ENCODE measurements at regions not wholly inside any gene's neighbourhood (a gene's known extent, or its start where the extent isn't known, plus 50 kb on each side); places are given as distances from the start of the nearest gene placed in this dataset.
"Not testable (repeated sequence)": the region's sequence is repeated elsewhere in the genome, so short reads cannot be mapped to it uniquely, and the experiment has no call there.

- not testable (repeated sequence) for H3K27ac ChIP-seq (ENCODE audit: insufficient read depth, low read length, poor library complexity, severe bottlenecking); DNase-seq; H3K4me1 ChIP-seq (ENCODE audit: control insufficient read depth, insufficient read depth, low read length, poor library complexity, severe bottlenecking); H3K36me3 ChIP-seq (ENCODE audit: control insufficient read depth, insufficient read depth, low read length); H3K4me3 ChIP-seq (ENCODE audit: insufficient read depth, low read depth, low read length, poor library complexity, severe bottlenecking); H3K9me3 ChIP-seq (ENCODE audit: control insufficient read depth, low read length); H3K27me3 ChIP-seq (replicated peaks; ENCODE audit: control insufficient read depth, insufficient read depth, low read length, poor library complexity, severe bottlenecking)
Observed at GRCh38 chr9:105010089-105010488, 82.1 kb upstream of the ABCA1 start.

DNA sequence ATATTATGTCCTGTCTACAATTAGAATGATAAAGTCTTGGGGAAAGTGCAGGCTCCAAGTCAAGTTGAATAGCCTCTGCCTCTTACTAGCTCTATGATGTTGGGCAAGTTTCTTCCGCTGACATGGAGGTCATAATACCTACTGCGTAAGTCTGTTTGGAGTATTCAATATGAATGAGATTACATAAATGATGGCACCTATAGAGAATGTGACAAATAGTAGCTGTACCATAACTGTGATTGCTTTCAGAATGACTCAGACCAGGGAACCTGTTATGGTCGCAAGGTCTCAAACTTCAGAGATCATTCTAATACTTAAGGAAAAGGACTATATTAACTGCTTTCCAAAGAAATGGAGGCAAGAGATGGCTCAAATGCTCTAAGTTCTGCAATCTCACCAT, 94.0 kb upstream of the ABCA1 start:
- Histone ChIP-seq H3K4me3 (ENCODE audit: insufficient read depth, low read depth, low read length, poor library complexity, severe bottlenecking) (no peak overlapping the region), H3K36me3 (ENCODE audit: control insufficient read depth, insufficient read depth, low read length) (no peaks in the 10 kb centered on the region), H3K4me1 (ENCODE audit: control insufficient read depth, insufficient read depth, low read length, poor library complexity, severe bottlenecking) (no peaks in the 10 kb centered on the region), H3K9me3 (ENCODE audit: control insufficient read depth, low read length) (no peaks in the 10 kb centered on the region), H3K27me3 (replicated peaks; ENCODE audit: control insufficient read depth, insufficient read depth, low read length, poor library complexity, severe bottlenecking) (no peaks in the 10 kb centered on the region), H3K27ac (ENCODE audit: insufficient read depth, low read length, poor library complexity, severe bottlenecking) (no peak overlapping the region)
- DNase-seq: no peak

GRCh38 chr9:105022545-105022944, 94.6 kb upstream of the ABCA1 start:
- H3K27ac ChIP-seq (ENCODE audit: insufficient read depth, low read length, poor library complexity, severe bottlenecking); H3K36me3 ChIP-seq (ENCODE audit: control insufficient read depth, insufficient read depth, low read length); H3K27me3 ChIP-seq (replicated peaks; ENCODE audit: control insufficient read depth, insufficient read depth, low read length, poor library complexity, severe bottlenecking); H3K4me3 ChIP-seq (ENCODE audit: insufficient read depth, low read depth, low read length, poor library complexity, severe bottlenecking); H3K4me1 ChIP-seq (ENCODE audit: control insufficient read depth, insufficient read depth, low read length, poor library complexity, severe bottlenecking); DNase-seq; H3K9me3 ChIP-seq (ENCODE audit: control insufficient read depth, low read length): not testable (repeated sequence)

GRCh38 chr9:105023788-105024187, 95.8 kb upstream of the ABCA1 start:
- Histone ChIP-seq H3K4me3 (ENCODE audit: insufficient read depth, low read depth, low read length, poor library complexity, severe bottlenecking) (no peak overlapping the region), H3K36me3 (ENCODE audit: control insufficient read depth, insufficient read depth, low read length) (no peaks in the 10 kb centered on the region), H3K9me3 (ENCODE audit: control insufficient read depth, low read length) (no peaks in the 10 kb centered on the region), H3K27me3 (replicated peaks; ENCODE audit: control insufficient read depth, insufficient read depth, low read length, poor library complexity, severe bottlenecking) (no peaks in the 10 kb centered on the region), H3K4me1 (ENCODE audit: control insufficient read depth, insufficient read depth, low read length, poor library complexity, severe bottlenecking) (no peaks in the 10 kb centered on the region), H3K27ac (ENCODE audit: insufficient read depth, low read length, poor library complexity, severe bottlenecking) (no peak overlapping the region)
- DNase-seq: no peak

DNA sequence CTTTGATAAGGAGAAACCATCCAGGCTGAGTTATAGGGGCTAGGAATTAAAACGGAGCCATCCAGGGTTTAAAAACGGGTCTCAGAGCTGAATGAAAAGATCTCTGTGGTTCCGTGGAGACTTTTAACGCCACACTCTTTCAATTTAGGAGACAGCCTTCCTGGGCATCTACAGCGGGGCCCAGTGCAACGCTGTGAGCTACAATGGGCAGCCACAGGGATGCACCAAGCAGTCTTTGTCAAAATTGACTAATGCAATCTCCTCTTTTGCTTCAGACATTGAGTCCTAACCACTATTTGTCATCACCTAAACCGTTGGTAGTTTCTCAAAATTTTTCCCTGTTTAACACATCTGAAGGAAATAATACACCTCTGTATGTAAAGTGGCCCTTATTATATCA, 96.6 kb upstream of the ABCA1 start:
- Histone ChIP-seq H3K4me3 (ENCODE audit: insufficient read depth, low read depth, low read length, poor library complexity, severe bottlenecking) (no peak overlapping the region), H3K27me3 (replicated peaks; ENCODE audit: control insufficient read depth, insufficient read depth, low read length, poor library complexity, severe bottlenecking) (no peaks in the 10 kb centered on the region), H3K4me1 (ENCODE audit: control insufficient read depth, insufficient read depth, low read length, poor library complexity, severe bottlenecking) (no peaks in the 10 kb centered on the region), H3K9me3 (ENCODE audit: control insufficient read depth, low read length) (no peaks in the 10 kb centered on the region), H3K27ac (ENCODE audit: insufficient read depth, low read length, poor library complexity, severe bottlenecking) (no peak overlapping the region), H3K36me3 (ENCODE audit: control insufficient read depth, insufficient read depth, low read length) (no peaks in the 10 kb centered on the region)
- no peak for DNase-seq

- Histone ChIP-seq H3K4me3 (ENCODE audit: insufficient read depth, low read depth, low read length, poor library complexity, severe bottlenecking) (no peak overlapping the region), H3K4me1 (ENCODE audit: control insufficient read depth, insufficient read depth, low read length, poor library complexity, severe bottlenecking) (no peaks in the 10 kb centered on the region)
- DNase-seq: no peak
Observed at GRCh38 chr9:105026451-105026850, 98.5 kb upstream of the ABCA1 start.

DNA sequence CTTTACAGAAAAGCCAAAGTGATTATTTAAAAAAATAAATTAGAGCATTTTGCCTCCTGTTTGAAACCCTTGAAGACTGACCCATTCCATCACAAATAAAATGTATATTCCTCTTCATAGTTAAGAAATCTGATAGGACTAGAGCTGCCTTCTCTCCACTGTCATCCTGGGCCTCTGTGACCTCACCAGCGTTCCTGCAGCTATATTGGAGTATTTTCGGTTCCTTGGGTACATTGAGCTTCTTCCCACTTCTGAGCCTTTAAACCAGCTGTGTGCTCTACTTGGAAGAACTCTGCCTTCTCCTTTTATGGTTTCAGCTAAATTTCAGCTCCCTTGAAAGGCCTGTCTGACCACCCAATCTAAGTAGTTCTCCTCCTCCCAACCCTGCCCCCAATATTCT, 99.1 kb upstream of the ABCA1 start:
- no peaks in the 10 kb centered on the region for H3K9me3 ChIP-seq (ENCODE audit: control insufficient read depth, low read length)
- H3K36me3 ChIP-seq (ENCODE audit: control insufficient read depth, insufficient read depth, low read length): no peaks in the 10 kb centered on the region
- H3K4me3 ChIP-seq (ENCODE audit: insufficient read depth, low read depth, low read length, poor library complexity, severe bottlenecking): no peak overlapping the region
- no peak overlapping the region for H3K27ac ChIP-seq (ENCODE audit: insufficient read depth, low read length, poor library complexity, severe bottlenecking)
- DNase-seq: no peak
- no peaks in the 10 kb centered on the region for H3K27me3 ChIP-seq (replicated peaks; ENCODE audit: control insufficient read depth, insufficient read depth, low read length, poor library complexity, severe bottlenecking)
- H3K4me1 ChIP-seq (ENCODE audit: control insufficient read depth, insufficient read depth, low read length, poor library complexity, severe bottlenecking): no peaks in the 10 kb centered on the region

More at GRCh38 chr9:105026451-105026850, 98.5 kb upstream of the ABCA1 start:
- Histone ChIP-seq H3K36me3 (ENCODE audit: control insufficient read depth, insufficient read depth, low read length) (no peaks in the 10 kb centered on the region), H3K9me3 (ENCODE audit: control insufficient read depth, low read length) (no peaks in the 10 kb centered on the region), H3K27me3 (replicated peaks; ENCODE audit: control insufficient read depth, insufficient read depth, low read length, poor library complexity, severe bottlenecking) (no peaks in the 10 kb centered on the region), H3K27ac (ENCODE audit: insufficient read depth, low read length, poor library complexity, severe bottlenecking) (no peak overlapping the region)

DNA sequence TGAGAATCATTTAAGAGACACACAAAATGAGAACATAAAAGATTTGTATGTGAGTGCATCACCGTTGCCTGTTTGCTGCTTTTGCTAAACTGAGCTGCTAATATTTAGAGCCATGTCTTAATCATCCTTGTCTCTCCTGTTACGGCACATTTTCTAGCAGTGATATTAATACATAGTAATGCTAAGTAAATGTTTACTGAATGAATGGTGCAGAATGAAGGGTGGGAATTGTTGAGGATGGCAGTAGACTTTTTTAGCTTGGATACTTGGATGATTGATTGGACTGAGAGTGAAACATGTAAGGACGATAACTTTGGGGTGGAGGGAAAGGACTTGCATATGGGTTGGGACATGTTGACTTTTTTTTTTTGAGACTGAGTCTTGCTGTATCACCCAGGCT, 102.3 kb upstream of the ABCA1 start:
- Histone ChIP-seq H3K9me3 (ENCODE audit: control insufficient read depth, low read length) (no peaks in the 10 kb centered on the region), H3K4me3 (ENCODE audit: insufficient read depth, low read depth, low read length, poor library complexity, severe bottlenecking) (no peak overlapping the region), H3K27me3 (replicated peaks; ENCODE audit: control insufficient read depth, insufficient read depth, low read length, poor library complexity, severe bottlenecking) (no peaks in the 10 kb centered on the region), H3K36me3 (ENCODE audit: control insufficient read depth, insufficient read depth, low read length) (no peaks in the 10 kb centered on the region), H3K27ac (ENCODE audit: insufficient read depth, low read length, poor library complexity, severe bottlenecking) (no peak overlapping the region), H3K4me1 (ENCODE audit: control insufficient read depth, insufficient read depth, low read length, poor library complexity, severe bottlenecking) (no peaks in the 10 kb centered on the region)
- DNase-seq: no peak

DNA sequence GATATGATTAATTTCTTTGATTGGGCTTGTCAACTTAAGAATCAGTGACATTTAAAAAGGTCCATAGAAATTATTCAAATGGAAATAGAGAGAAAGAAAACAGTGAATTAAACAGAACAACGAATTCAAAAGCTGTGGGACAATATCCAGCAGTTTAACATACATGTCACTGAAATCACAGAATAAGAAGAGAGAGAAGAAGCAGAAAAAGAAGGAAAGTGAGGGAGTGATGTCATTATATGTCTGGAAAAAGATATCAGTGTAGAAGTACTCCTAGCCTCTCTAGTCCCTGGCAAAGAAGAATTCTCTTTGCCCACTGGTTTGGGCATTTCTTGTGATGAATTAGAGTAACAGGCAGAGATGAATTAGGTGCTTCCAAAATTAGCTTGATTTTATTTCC, 109.2 kb upstream of the ABCA1 start:
- no peaks in the 10 kb centered on the region for H3K27me3 ChIP-seq (replicated peaks; ENCODE audit: control insufficient read depth, insufficient read depth, low read length, poor library complexity, severe bottlenecking)
- H3K4me1 ChIP-seq (ENCODE audit: control insufficient read depth, insufficient read depth, low read length, poor library complexity, severe bottlenecking): no peaks in the 10 kb centered on the region
- DNase-seq: no peak
- H3K4me3 ChIP-seq (ENCODE audit: insufficient read depth, low read depth, low read length, poor library complexity, severe bottlenecking): no peak overlapping the region
- no peaks in the 10 kb centered on the region for H3K36me3 ChIP-seq (ENCODE audit: control insufficient read depth, insufficient read depth, low read length)
- H3K9me3 ChIP-seq (ENCODE audit: control insufficient read depth, low read length): no peaks in the 10 kb centered on the region
- H3K27ac ChIP-seq (ENCODE audit: insufficient read depth, low read length, poor library complexity, severe bottlenecking): no peak overlapping the region

DNA sequence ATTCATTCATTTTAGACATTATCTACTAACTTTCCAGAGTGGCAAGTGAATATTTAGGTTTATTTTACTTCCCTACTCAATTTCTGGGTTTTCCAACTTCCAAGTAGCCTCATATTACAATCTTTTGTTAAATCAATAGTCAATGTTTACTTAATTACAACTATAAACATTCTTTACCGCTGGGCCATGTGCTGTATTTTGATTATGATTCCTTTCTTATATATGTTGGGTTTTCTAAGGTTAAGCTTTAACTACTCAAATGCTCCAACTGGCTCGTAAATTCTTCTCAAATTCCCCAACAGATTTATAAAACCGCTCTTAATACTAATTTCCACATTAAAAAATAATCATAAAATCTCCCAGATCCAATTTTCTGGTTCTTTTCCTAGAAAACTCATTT, 110.1 kb upstream of the ABCA1 start:
- H3K4me3 ChIP-seq (ENCODE audit: insufficient read depth, low read depth, low read length, poor library complexity, severe bottlenecking): no peak overlapping the region
- no peak for DNase-seq
- no peaks in the 10 kb centered on the region for H3K36me3 ChIP-seq (ENCODE audit: control insufficient read depth, insufficient read depth, low read length)
- no peaks in the 10 kb centered on the region for H3K9me3 ChIP-seq (ENCODE audit: control insufficient read depth, low read length)
- no peaks in the 10 kb centered on the region for H3K27me3 ChIP-seq (replicated peaks; ENCODE audit: control insufficient read depth, insufficient read depth, low read length, poor library complexity, severe bottlenecking)
- no peak overlapping the region for H3K27ac ChIP-seq (ENCODE audit: insufficient read depth, low read length, poor library complexity, severe bottlenecking)
- no peaks in the 10 kb centered on the region for H3K4me1 ChIP-seq (ENCODE audit: control insufficient read depth, insufficient read depth, low read length, poor library complexity, severe bottlenecking)

All from effector memory CD4-positive, alpha-beta T cell (primary cell).